Activated B cell treated with CpG ODN at 0.5 μM for 24 hours (primary cell): ENCODE measurements at regions not wholly inside any gene's neighbourhood (a gene's known extent, or its start where the extent isn't known, plus 50 kb on each side); places are given as distances from the start of the nearest gene placed in this dataset.

Experiments
- ATAC-seq: fragments of 200-7000 bp; cut with Tn5 transposase; one replicate; pipeline ENCODE4 v1.10.0; 2021; ENCODE audit warnings: low read depth, mild to moderate bottlenecking, moderate library complexity
- CTCF ChIA-PET: fragments of 350-600 bp; sonication (Branson Sonifier 250); formaldehyde crosslinking; loops from one replicate; lab custom pipeline; 2021; ENCODE audit warnings: antibody characterized with exemption; lab: Charles Lee
- POLR2A ChIA-PET: fragments of 350-600 bp; sonication (Branson Sonifier 250); formaldehyde crosslinking; loops from one replicate; lab custom pipeline; 2021; ENCODE audit warnings: antibody characterized with exemption; lab: Charles Lee
- DNase-seq: peaks from one replicate; pipeline ENCODE4 v3.0.0; 2022
- H3K27ac Mint-ChIP-seq: one replicate; pipeline ENCODE4 v1.8.0; 2020; ENCODE audit warnings: mixed read lengths
- H3K27me3 Mint-ChIP-seq: one replicate; pipeline ENCODE4 v1.8.0; 2021; ENCODE audit warnings: mixed read lengths
- H3K36me3 Mint-ChIP-seq: one replicate; pipeline ENCODE4 v1.8.0; 2021; ENCODE audit warnings: low read depth, mixed read lengths
- H3K4me1 Mint-ChIP-seq: one replicate; pipeline ENCODE4 v1.8.0; 2021; ENCODE audit warnings: mixed read lengths
- H3K4me3 Mint-ChIP-seq: one replicate; pipeline ENCODE4 v1.8.0; 2020; ENCODE audit warnings: mild to moderate bottlenecking, mixed read lengths
- H3K9me3 Mint-ChIP-seq: one replicate; pipeline ENCODE4 v1.8.0; 2020; ENCODE audit warnings: mixed read lengths
- CTCF ChIP-seq: fragments of 200-600 bp; IDR thresholded peaks from one replicate; pipeline ENCODE4 v1.8.0; 2022; ENCODE audit warnings: antibody characterized with exemption, mild to moderate bottlenecking
- intact Hi-C: fragments of 100-400 bp; cut with micrococcal nuclease; formaldehyde crosslinking; loops from one replicate; pipeline ENCODE4 v1.15.1; 2024

GRCh38 chr6:125481056-125481455 is 179.3 kb upstream of the HDDC2 start:
- POLR2A ChIA-PET: no interaction called here
- H3K4me3 Mint-ChIP-seq: no peak overlapping the region
- no peaks in the 10 kb centered on the region for H3K9me3 Mint-ChIP-seq
- H3K27me3 Mint-ChIP-seq: no peaks in the 10 kb centered on the region
- CTCF ChIA-PET: no interaction called here
- H3K4me1 Mint-ChIP-seq: peaks cover 2% of the 10 kb centered on the region
- ATAC-seq: no peak
- no peak overlapping the region for H3K27ac Mint-ChIP-seq
- H3K36me3 Mint-ChIP-seq: no peaks in the 10 kb centered on the region
- DNase-seq: no peak
- intact Hi-C loops: no loop called here
- no peak for TF ChIP-seq CTCF

DNA sequence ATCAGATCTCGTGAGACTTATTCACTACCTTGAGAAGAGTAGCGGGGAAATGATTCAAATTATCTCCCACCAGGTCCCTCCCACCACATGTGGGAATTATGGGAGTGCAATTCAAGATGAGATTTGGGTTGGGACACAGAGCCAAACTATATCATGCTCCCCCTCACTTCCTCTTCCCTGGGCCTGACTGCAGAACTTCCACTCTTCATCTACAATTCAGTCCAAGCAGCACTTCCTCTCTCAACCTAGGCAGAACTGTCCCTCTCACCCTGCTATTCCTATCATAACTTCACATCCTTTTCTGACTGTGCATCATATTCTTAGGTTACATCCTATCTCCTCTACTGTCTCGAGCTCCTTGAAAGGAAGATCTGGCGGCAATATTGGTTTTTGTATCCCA is 184.0 kb upstream of the HDDC2 start:
- DNase-seq (no peak), ATAC-seq (no peak)
- H3K27ac Mint-ChIP-seq: no peak overlapping the region
- ChIA-PET POLR2A (no interaction called here), CTCF (no interaction called here)
- no peaks in the 10 kb centered on the region for H3K9me3 Mint-ChIP-seq
- TF ChIP-seq CTCF: no peak
- intact Hi-C loops: no loop called here
- H3K4me3 Mint-ChIP-seq: no peak overlapping the region
- peaks cover 2% of the 10 kb centered on the region for H3K4me1 Mint-ChIP-seq
- H3K36me3 Mint-ChIP-seq: no peaks in the 10 kb centered on the region
- peaks cover 4% of the 10 kb centered on the region for H3K27me3 Mint-ChIP-seq

- Mint-ChIP-seq H3K27ac (no peak overlapping the region), H3K27me3 (peaks cover 9% of the 10 kb centered on the region), H3K4me1 (peaks cover 2% of the 10 kb centered on the region), H3K4me3 (no peak overlapping the region), H3K36me3 (no peaks in the 10 kb centered on the region), H3K9me3 (no peaks in the 10 kb centered on the region)
- intact Hi-C loops: no loop called here
- POLR2A ChIA-PET: no interaction called here
- CTCF ChIA-PET: no interaction called here
- ATAC-seq (no peak), DNase-seq (no peak)
- TF ChIP-seq CTCF: no peak
These were observed 185.1 kb upstream of the HDDC2 start for GRCh38 chr6:125486881-125487280.

- Mint-ChIP-seq H3K4me3 (no peak overlapping the region), H3K9me3 (no peaks in the 10 kb centered on the region), H3K36me3 (no peaks in the 10 kb centered on the region), H3K27me3 (peaks cover 12% of the 10 kb centered on the region), H3K4me1 (peaks cover 2% of the 10 kb centered on the region), H3K27ac (no peak overlapping the region)
- TF ChIP-seq CTCF: no peak
- ATAC-seq (no peak), DNase-seq (no peak)
- intact Hi-C loops: no loop called here
- POLR2A ChIA-PET: no interaction called here
- CTCF ChIA-PET: no interaction called here
These were observed 188.0 kb upstream of the HDDC2 start for GRCh38 chr6:125489579-125490285.

GRCh38 chr6:125491860-125492618 is 190.3 kb upstream of the HDDC2 start:
- no peaks in the 10 kb centered on the region for H3K9me3 Mint-ChIP-seq
- ChIA-PET POLR2A (no interaction called here), CTCF (no interaction called here)
- peaks cover 14% of the 10 kb centered on the region for H3K27me3 Mint-ChIP-seq
- H3K27ac Mint-ChIP-seq: no peak overlapping the region
- H3K4me1 Mint-ChIP-seq: no peaks in the 10 kb centered on the region
- ATAC-seq (no peak), DNase-seq (no peak)
- no peak for TF ChIP-seq CTCF
- no peaks in the 10 kb centered on the region for H3K36me3 Mint-ChIP-seq
- intact Hi-C loops: no loop called here
- H3K4me3 Mint-ChIP-seq: no peak overlapping the region
